K562 (cell line): ENCODE measurements at regions not wholly inside any gene's neighbourhood (a gene's known extent, or its start where the extent isn't known, plus 50 kb on each side); places are given as distances from the start of the nearest gene placed in this dataset.

ENCODE experiments used
- TARDBP ChIP-seq: fragments of 450-650 bp; IDR thresholded peaks from 2 replicates; pipeline ENCODE4 v1.6.1; 2016
- TBL1XR1 ChIP-seq, 2 experiments: IDR thresholded peaks; 2 replicates each; pipeline ENCODE4 v1.6.1; 2012; ENCODE audit warnings: improper control_type of control experiment in 2 of 2, low read length in 2 of 2, mild to moderate bottlenecking in 1 of 2

DNA sequence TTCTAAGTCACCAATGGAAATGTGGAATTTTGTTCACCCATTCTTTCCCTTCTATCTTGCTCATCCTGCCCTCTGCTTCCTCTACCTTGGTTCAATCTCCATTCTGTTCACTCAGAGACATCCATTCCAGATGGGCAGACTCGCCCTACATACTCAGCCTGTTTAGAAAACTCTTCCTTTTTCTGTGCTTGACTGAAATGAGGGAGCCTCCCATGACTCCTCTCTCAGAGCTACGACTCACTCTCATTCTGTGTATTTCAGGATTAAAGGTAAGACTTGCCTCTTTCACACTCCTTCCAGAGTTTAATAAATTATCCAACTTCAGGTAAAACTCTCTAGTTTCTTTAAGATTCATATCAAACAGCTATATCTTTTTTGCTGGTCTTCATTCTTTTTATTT lies 182.8 kb downstream of the HS3ST3A1 start:
- TF ChIP-seq TBL1XR1 (IDR thresholded peaks at IDR 0.05; ENCODE audit: low read length in 2 of 2) (no peak), TARDBP (no peak)
